AG04449 (cell line): ENCODE measurements at regions not wholly inside any gene's neighbourhood (a gene's known extent, or its start where the extent isn't known, plus 50 kb on each side); places are given as distances from the start of the nearest gene placed in this dataset.

Experiments
- CTCF ChIA-PET: fragments of 350-600 bp; formaldehyde crosslinking; extraction: SDS; loops from one replicate; lab custom pipeline; 2021; ENCODE audit warnings: antibody characterized with exemption; lab: Yijun Ruan, JAX
- POLR2A ChIA-PET: fragments of 400-600, 350-600 bp; formaldehyde crosslinking; extraction: SDS; loops from one replicate; lab custom pipeline; 2020; ENCODE audit warnings: antibody characterized with exemption, inconsistent platforms; lab: Yijun Ruan, JAX
- DNase-seq: peaks from one replicate; pipeline ENCODE4 v3.0.0-alpha.2; 2010; ENCODE audit warnings: low read depth, low spot score
- H3K4me3 ChIP-seq: 2 replicates; pipeline ENCODE4 v1.5.1; 2011; ENCODE audit warnings: low read depth, mild to moderate bottlenecking, control low read depth, low read length
- TF ChIP-seq, protein P1 (sequence below): IDR thresholded peaks from one replicate; pipeline ENCODE4 v1.5.1; 2011; ENCODE audit warnings: mild to moderate bottlenecking, moderate library complexity, low read length, control low read depth, inconsistent platforms; ENCODE audit not compliant: insufficient read depth; ENCODE audit errors: missing control alignments

DNA sequence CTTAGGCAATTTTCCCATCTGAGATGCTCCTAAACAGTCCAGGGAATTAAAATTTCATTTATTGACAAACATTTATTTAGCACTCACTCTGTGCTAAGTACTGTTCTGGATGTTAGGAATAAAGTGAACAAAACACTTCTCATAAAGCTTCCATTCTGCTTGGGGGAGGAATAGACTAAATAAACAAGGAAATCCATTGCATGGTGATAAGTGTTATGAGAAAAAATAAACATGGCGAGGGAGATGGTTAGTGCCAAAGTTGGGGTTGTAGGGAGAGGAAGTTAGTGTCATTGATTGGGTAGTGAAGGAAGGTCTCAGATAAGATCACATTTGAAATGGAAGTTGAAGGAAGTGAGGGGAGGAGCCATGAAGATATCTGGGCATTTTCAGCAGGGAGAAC, 72.2 kb upstream of the CES5A start:
- H3K4me3 ChIP-seq, result no peak overlapping the region
- TF ChIP-seq, protein P1, sequence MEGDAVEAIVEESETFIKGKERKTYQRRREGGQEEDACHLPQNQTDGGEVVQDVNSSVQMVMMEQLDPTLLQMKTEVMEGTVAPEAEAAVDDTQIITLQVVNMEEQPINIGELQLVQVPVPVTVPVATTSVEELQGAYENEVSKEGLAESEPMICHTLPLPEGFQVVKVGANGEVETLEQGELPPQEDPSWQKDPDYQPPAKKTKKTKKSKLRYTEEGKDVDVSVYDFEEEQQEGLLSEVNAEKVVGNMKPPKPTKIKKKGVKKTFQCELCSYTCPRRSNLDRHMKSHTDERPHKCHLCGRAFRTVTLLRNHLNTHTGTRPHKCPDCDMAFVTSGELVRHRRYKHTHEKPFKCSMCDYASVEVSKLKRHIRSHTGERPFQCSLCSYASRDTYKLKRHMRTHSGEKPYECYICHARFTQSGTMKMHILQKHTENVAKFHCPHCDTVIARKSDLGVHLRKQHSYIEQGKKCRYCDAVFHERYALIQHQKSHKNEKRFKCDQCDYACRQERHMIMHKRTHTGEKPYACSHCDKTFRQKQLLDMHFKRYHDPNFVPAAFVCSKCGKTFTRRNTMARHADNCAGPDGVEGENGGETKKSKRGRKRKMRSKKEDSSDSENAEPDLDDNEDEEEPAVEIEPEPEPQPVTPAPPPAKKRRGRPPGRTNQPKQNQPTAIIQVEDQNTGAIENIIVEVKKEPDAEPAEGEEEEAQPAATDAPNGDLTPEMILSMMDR, result no peak
- ChIA-PET CTCF (interaction anchor here (4.2 to 7.4 kb wide), 4 partner anchors 6 to 408 kb away, joined by 19 to 224 read pairs (median 33); no protein-coding TSS in a partner anchor), POLR2A (no interaction called here)
- no peak for DNase-seq

DNA sequence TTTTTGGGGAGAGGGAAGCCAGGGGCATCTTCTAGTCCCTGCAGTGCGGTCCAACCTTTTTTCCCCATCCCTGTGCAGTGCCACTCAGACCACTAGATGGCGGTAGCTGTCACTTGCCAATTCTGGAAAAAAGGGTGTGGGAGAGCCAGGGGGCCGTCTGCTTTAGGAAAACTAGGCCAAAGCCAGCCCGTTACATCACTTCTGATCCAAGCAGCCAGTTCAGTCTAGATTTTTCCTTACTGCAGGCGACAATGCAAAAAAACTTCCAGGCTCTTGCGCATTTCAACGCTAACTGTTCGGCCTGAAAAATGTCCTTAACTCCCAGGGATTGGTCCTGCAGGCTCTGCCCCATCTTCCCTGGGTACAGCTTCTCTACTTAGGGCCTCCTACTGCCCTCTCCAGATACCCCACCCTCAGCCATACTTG, 69.2 kb upstream of the CES5A start:
- ChIA-PET POLR2A (no interaction called here), CTCF (interaction anchor here (0.8 to 7.4 kb wide), 24 partner anchors 9 to 758 kb away, joined by 3 to 224 read pairs (median 4); no protein-coding TSS in a partner anchor)
- DNase-seq, result no peak
- no peak overlapping the region for H3K4me3 ChIP-seq
- TF ChIP-seq, protein P1, result peak; percentile 95

DNA sequence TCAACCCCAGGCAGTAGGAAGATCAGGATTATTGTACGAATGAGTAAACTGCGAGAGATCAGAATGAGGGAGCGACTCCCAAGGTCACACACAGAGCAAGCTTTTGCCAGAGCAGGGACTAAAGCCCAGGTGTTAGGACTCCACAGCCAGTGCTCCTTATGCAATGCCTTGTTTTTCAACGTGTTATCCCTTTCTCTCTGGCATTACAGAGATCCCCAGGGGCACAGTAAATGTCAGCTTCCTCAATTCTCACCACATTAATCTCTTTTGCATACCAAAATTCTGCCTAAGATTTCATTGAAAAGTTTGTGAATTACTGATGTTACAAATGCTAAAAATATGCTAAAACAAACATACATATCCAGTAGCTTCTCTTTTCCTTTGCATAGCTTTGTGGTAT, 68.1 kb upstream of the CES5A start:
- ChIA-PET CTCF (interaction anchor here (0.7 to 7.4 kb wide), 19 partner anchors 9 to 758 kb away, joined by 3 to 224 read pairs (median 4); no protein-coding TSS in a partner anchor), POLR2A (no interaction called here)
- TF ChIP-seq, protein P1, result no peak
- H3K4me3 ChIP-seq, result no peak overlapping the region
- DNase-seq, result no peak

DNA sequence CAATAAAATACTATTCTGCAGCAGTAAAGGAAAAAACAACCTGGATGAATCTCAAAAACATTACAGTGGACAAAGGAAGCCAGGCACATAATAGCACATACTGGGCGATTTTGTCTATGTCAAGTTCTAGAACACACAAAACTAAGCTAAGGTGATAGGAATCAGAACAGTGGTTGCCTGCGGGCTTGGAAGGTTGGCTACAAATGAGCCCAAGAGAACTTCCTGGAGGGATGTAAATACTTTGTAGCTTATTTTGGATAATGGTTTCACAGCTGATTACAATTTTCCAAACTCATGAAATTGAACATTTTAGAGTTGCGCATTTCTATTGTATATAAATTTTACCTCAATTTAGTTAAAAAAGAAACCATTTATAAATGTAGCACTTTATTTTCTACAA, 67.6 kb upstream of the CES5A start:
- H3K4me3 ChIP-seq, result no peak overlapping the region
- POLR2A ChIA-PET, result no interaction called here
- TF ChIP-seq, protein P1, result no peak
- no peak for DNase-seq
- CTCF ChIA-PET, result interaction anchor here (0.8 to 7.4 kb wide), 12 partner anchors 8 to 758 kb away, joined by 3 to 224 read pairs (median 6); no protein-coding TSS in a partner anchor

DNA sequence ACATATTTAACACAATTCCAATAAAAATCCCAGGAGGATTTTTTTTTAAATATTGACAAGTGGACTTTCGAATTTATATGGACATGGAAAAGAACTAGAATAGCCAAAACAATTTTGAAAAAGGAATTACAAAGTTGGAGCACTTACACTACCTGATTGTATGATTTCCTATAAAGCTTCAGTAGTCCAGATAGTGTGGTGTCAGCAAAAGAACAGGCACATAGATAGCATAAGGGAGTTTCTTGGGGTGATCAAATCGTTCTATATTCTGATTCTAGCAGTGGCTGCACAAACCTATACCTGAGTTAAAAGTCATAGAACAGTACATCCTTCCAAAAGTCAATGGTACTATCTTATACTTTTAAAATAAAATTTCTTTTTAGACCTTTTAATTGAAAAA, 66.4 kb upstream of the CES5A start:
- DNase-seq, result no peak
- TF ChIP-seq, protein P1, result no peak
- no peak overlapping the region for H3K4me3 ChIP-seq
- ChIA-PET CTCF (interaction anchor here (0.7 to 7.4 kb wide), 5 partner anchors 9 to 415 kb away, joined by 3 to 224 read pairs (median 6); no protein-coding TSS in a partner anchor), POLR2A (no interaction called here)

DNA sequence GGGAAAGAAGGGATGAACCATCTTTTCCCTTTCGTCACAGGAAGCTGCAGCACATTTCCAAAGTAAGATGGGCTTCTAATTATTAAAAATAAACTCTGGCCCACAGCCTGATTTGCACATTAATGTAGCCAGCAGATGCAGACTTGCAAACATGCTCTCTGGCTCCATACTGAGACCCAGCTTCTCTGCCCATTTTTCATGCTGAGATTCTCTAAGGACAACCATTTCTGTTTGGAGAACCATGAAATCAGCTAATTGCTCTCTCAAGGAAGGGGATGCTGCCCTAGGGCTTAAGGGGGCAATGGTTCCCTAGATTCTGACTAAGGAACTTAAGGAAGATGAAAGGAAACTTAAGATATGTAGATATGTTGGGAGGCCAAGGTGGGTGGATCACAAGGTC, 63.0 kb upstream of the CES5A start:
- TF ChIP-seq, protein P1, result no peak
- ChIA-PET POLR2A (no interaction called here), CTCF (interaction anchor here (1.3 to 1.4 kb wide), 2 partner anchors 8 to 380 kb away, joined by 3 to 5 read pairs; no protein-coding TSS in a partner anchor)
- DNase-seq, result no peak
- H3K4me3 ChIP-seq, result no peak overlapping the region
